GM12878 (cell line): ENCODE measurements at regions not wholly inside any gene's neighbourhood (a gene's known extent, or its start where the extent isn't known, plus 50 kb on each side); places are given as distances from the start of the nearest gene placed in this dataset.

Experiments
- ATAC-seq: fragments of 200-7000 bp; cut with Tn5 transposase; 3 replicates; pipeline ENCODE4 v1.9.1; 2020; ENCODE audit warnings: mild to moderate bottlenecking, moderate library complexity
- BruUV-seq: library from RNA; stranded (reverse); fragments of 400-500 nt; replicated peaks from 2 replicates; lab custom pipeline; 2021; lab: Mats Ljungman, UMichigan
- CTCF ChIA-PET: fragments of 300-600 bp; sonication (Branson Sonifier 250); formaldehyde crosslinking; extraction: SDS; loops from one replicate; lab custom pipeline; 2021; ENCODE audit warnings: inconsistent platforms; lab: Yijun Ruan, JAX
- POLR2A ChIA-PET: fragments of 350-600 bp; formaldehyde crosslinking; extraction: SDS; loops from one replicate; lab custom pipeline; 2021; ENCODE audit warnings: inconsistent platforms; lab: Charles Lee
- RAD21 ChIA-PET: fragments of 300-600 bp; sonication (Branson Sonifier 250); formaldehyde crosslinking; loops from one replicate; lab custom pipeline; 2023; ENCODE audit warnings: antibody characterized with exemption; ENCODE audit not compliant: unreplicated experiment; lab: Charles Lee
- SMC1A ChIA-PET: fragments of 300-600 bp; sonication (Branson Sonifier 250); formaldehyde crosslinking; loops from one replicate; lab custom pipeline; 2023; ENCODE audit not compliant: unreplicated experiment, uncharacterized antibody; lab: Charles Lee
- DNase-seq: peaks from one replicate; pipeline ENCODE4 v3.0.0-alpha.2; 2011; ENCODE audit warnings: low read depth, low spot score
- FAIRE-seq: peaks from 3 replicates; lab custom pipeline; 2011; peaks lifted over from hg19 to GRCh38; lab: Jason Lieb, UNC
- H2AFZ ChIP-seq: 2 replicates; pipeline ENCODE4 v1.6.0; 2011; ENCODE audit warnings: low read depth, low read length, control low read depth; ENCODE audit not compliant: control insufficient read depth
- H3K27ac ChIP-seq: 2 replicates; pipeline ENCODE4 v1.5.1; 2011; ENCODE audit warnings: control low read depth; ENCODE audit not compliant: control insufficient read depth, insufficient read depth
- H3K27me3 ChIP-seq, 2 experiments: replicated peaks in 1 of 2; 2 replicates each; pipeline versions ENCODE4 v1.6.0 to v1.6.1; 2011; ENCODE audit warnings: low read length in 1 of 2; ENCODE audit not compliant: control insufficient read depth in 2 of 2, insufficient read depth in 2 of 2
- H3K36me3 ChIP-seq, 2 experiments: 2 replicates each; pipeline ENCODE4 v1.5.1; 2011; ENCODE audit warnings: low read length in 1 of 2; ENCODE audit not compliant: control insufficient read depth in 2 of 2, insufficient read depth in 2 of 2
- H3K4me1 ChIP-seq: 2 replicates; pipeline ENCODE4 v1.6.1; 2011; ENCODE audit warnings: mild to moderate bottlenecking, low read length, moderate library complexity, mixed read lengths; ENCODE audit not compliant: control insufficient read depth, insufficient read depth
- H3K4me2 ChIP-seq: 2 replicates; pipeline ENCODE4 v1.6.0; 2011; ENCODE audit warnings: control low read depth; ENCODE audit not compliant: control insufficient read depth, insufficient read depth
- H3K4me3 ChIP-seq: fragments of 200-600 bp; sonication (generic); 2 replicates; pipeline ENCODE4 v1.5.1; 2016
- H3K79me2 ChIP-seq: 2 replicates; pipeline ENCODE4 v1.6.0; 2011; ENCODE audit warnings: low read length; ENCODE audit not compliant: control insufficient read depth, insufficient read depth
- H3K9ac ChIP-seq: 2 replicates; pipeline ENCODE4 v1.8.0; 2011; ENCODE audit warnings: low read length, control low read depth, mixed read lengths; ENCODE audit not compliant: control insufficient read depth, insufficient read depth
- H3K9me3 ChIP-seq: replicated peaks from 3 replicates; pipeline ENCODE4 v1.5.1; 2011; ENCODE audit warnings: mild to moderate bottlenecking, low read length; ENCODE audit not compliant: control insufficient read depth, insufficient read depth
- H4K20me1 ChIP-seq: 2 replicates; pipeline ENCODE4 v1.6.0; 2011; ENCODE audit not compliant: control insufficient read depth, insufficient read depth
- ATF3 ChIP-seq: IDR thresholded peaks from 2 replicates; pipeline ENCODE4 v1.6.1; 2011; ENCODE audit warnings: low read depth, mild to moderate bottlenecking, low read length, moderate library complexity, borderline replicate concordance; ENCODE audit errors: extremely low read depth
- CEBPB ChIP-seq, 2 experiments: fragments of 150-350 bp in 1 of 2; IDR thresholded peaks; 2 replicates each; pipeline ENCODE4 v1.6.1; 2012 to 2014; ENCODE audit warnings: low read depth in 2 of 2, low read length in 2 of 2, borderline replicate concordance in 1 of 2, inconsistent platforms in 1 of 2
- CEBPZ ChIP-seq: fragments of 150-350 bp; IDR thresholded peaks from 2 replicates; pipeline ENCODE4 v1.6.1; 2016; ENCODE audit warnings: low read depth, low read length
- ETV6 ChIP-seq, 2 experiments: fragments of 450-650 bp in 1 of 2; IDR thresholded peaks in 1 of 2; conservative IDR thresholded peaks in 1 of 2; 2 replicates each; pipeline ENCODE4 v1.6.1; 2014; ENCODE audit warnings: antibody characterized with exemption in 1 of 2, borderline replicate concordance in 1 of 2, low read depth in 1 of 2, mild to moderate bottlenecking in 1 of 2, moderate library complexity in 1 of 2
- GATAD2B ChIP-seq: fragments of 450-650 bp; conservative IDR thresholded peaks from 2 replicates; pipeline ENCODE4 v1.6.1; 2017; ENCODE audit warnings: low read depth, mild to moderate bottlenecking, moderate library complexity
- MLLT1 ChIP-seq: fragments of 450-650 bp; IDR thresholded peaks from 2 replicates; pipeline ENCODE4 v1.6.1; 2016; ENCODE audit warnings: mild to moderate bottlenecking
- PBX3 ChIP-seq: IDR thresholded peaks from 2 replicates; pipeline ENCODE4 v1.6.1; 2011; ENCODE audit warnings: mild to moderate bottlenecking, low read depth, low read length, moderate library complexity; ENCODE audit not compliant: insufficient replicate concordance
- PRDM15 ChIP-seq: fragments of 450-650 bp; formaldehyde crosslinking; IDR thresholded peaks from 2 replicates; pipeline ENCODE4 v1.4.0; 2020; ENCODE audit warnings: mild to moderate bottlenecking, moderate library complexity
- RCOR1 ChIP-seq: conservative IDR thresholded peaks from 2 replicates; pipeline ENCODE4 v1.6.1; 2012; ENCODE audit warnings: low read depth, low read length, improper control_type of control experiment
- STAT3 ChIP-seq: IDR thresholded peaks from 2 replicates; pipeline ENCODE4 v1.6.1; 2011; ENCODE audit warnings: low read depth, low read length, improper control_type of control experiment
- TCF12 ChIP-seq: IDR thresholded peaks from 2 replicates; pipeline ENCODE4 v1.6.1; 2011; ENCODE audit warnings: low read depth, mild to moderate bottlenecking, low read length
- WGBS: methylation state at CpG from one replicate; pipeline ENCODE4 v1.1.6; 2016; ENCODE audit warnings: low lambda C conversion rate; ENCODE audit not compliant: insufficient replicate concordance, insufficient coverage; ENCODE audit errors: missing lambda C conversion rate; 5-methylcytosine and 5-hydroxymethylcytosine counted together
- in situ Hi-C: fragments of 300-500 bp; cut with MboI; formaldehyde crosslinking; loops from 9 replicates; pipeline ENCODE4 v1.14.3; 2018; ENCODE audit warnings: mixed read lengths
- intact Hi-C: fragments of 100-400 bp; cut with micrococcal nuclease; formaldehyde crosslinking; loops from one replicate; pipeline ENCODE4 v1.14.2; 2022; ENCODE audit not compliant: unreplicated experiment

- no peaks in the 10 kb centered on the region for H3K9me3 ChIP-seq
- POLR2A ChIA-PET = no interaction called here
- H3K4me3 ChIP-seq = no peak overlapping the region
- no peak overlapping the region for H2AFZ ChIP-seq
- H3K27me3 ChIP-seq = no peaks in the 10 kb centered on the region
- H3K27ac ChIP-seq = no peak overlapping the region
- no peaks in the 10 kb centered on the region for H4K20me1 ChIP-seq
- H3K9ac ChIP-seq = no peak overlapping the region
- no peaks in the 10 kb centered on the region for H3K4me1 ChIP-seq
- no peak for ATAC-seq
- H3K36me3 ChIP-seq = no peaks in the 10 kb centered on the region
- DNase-seq = no peak
- CTCF ChIA-PET = interaction anchor here (1.1 kb wide), 1 partner anchor 25 kb away, joined by 3 read pairs; no protein-coding TSS in a partner anchor
- 57% methylated on average over 3 of the region's 3 CpGs for WGBS
- SMC1A ChIA-PET = interaction anchor here (0.9 kb wide), 1 partner anchor 14 kb away, joined by 3 read pairs; no protein-coding TSS in a partner anchor
- intact Hi-C loops (no loop called here), in situ Hi-C loops (no loop called here)
- H3K4me2 ChIP-seq = no peak overlapping the region
- H3K79me2 ChIP-seq = no peaks in the 10 kb centered on the region
- no TSS peak for BruUV-seq
- RAD21 ChIA-PET = no interaction called here
- no peak for FAIRE-seq
- TF ChIP-seq ATF3 (no peak), MLLT1 (no peak), PBX3 (no peak), RCOR1 (no peak), PRDM15 (CRISPR knock-in tag) (no peak), ETV6 (conservative IDR thresholded peaks at IDR 0.05 in 1 of 2, IDR thresholded peaks at IDR 0.05 in 1 of 2; ENCODE audit: borderline replicate concordance in 1 of 2, low read depth in 1 of 2) (no peak), CEBPB (IDR thresholded peaks at IDR 0.05; ENCODE audit: borderline replicate concordance in 1 of 2, low read depth in 2 of 2, low read length in 2 of 2) (no peak), STAT3 (no peak), GATAD2B (no peak), CEBPZ (no peak), TCF12 (no peak)
Measured at GRCh38 chr18:71329114-71329513, 1040.3 kb downstream of the SOCS6 start.
